Pulmonary artery endothelial cell (primary cell): ENCODE measurements at regions not wholly inside any gene's neighbourhood (a gene's known extent, or its start where the extent isn't known, plus 50 kb on each side); places are given as distances from the start of the nearest gene placed in this dataset.

Experiments used
- DNase-seq: peaks from one replicate; pipeline ENCODE4 v3.0.0-alpha.2; 2011; ENCODE audit warnings: low read depth, low spot score

- no peak for DNase-seq
Observed at GRCh38 chr22:48698618-48699017, 1129.1 kb downstream of the BRD1 start.

- no peak for DNase-seq
Observed at GRCh38 chr22:48697694-48698276, 1129.9 kb downstream of the BRD1 start.

- DNase-seq, result no peak
Observed at GRCh38 chr22:48697223-48697622, 1130.5 kb downstream of the BRD1 start.

GRCh38 chr22:48696371-48696770, 1131.3 kb downstream of the BRD1 start:
- no peak for DNase-seq

GRCh38 chr22:48695731-48696305, 1131.9 kb downstream of the BRD1 start:
- DNase-seq, result no peak

GRCh38 chr22:48695251-48695650, 1132.4 kb downstream of the BRD1 start:
- no peak for DNase-seq

GRCh38 chr22:48694296-48694883, 1133.3 kb downstream of the BRD1 start:
- no peak for DNase-seq

- no peak for DNase-seq
Observed at GRCh38 chr22:48693377-48694135, 1134.1 kb downstream of the BRD1 start.

- DNase-seq, result no peak
Observed at GRCh38 chr22:48692734-48693376, 1134.8 kb downstream of the BRD1 start.

- DNase-seq, result no peak
Observed at GRCh38 chr22:48691431-48691851, 1136.2 kb downstream of the BRD1 start.

GRCh38 chr22:48690583-48691317, 1136.9 kb downstream of the BRD1 start:
- no peak for DNase-seq

- DNase-seq, result no peak
Observed at GRCh38 chr22:48689206-48689605, 1138.5 kb downstream of the BRD1 start.

- DNase-seq, result no peak
Observed at GRCh38 chr22:48688366-48688765, 1139.3 kb downstream of the BRD1 start.

GRCh38 chr22:48687606-48688005, 1140.1 kb downstream of the BRD1 start:
- no peak for DNase-seq

GRCh38 chr22:48686694-48687302, 1140.9 kb downstream of the BRD1 start:
- DNase-seq, result no peak

GRCh38 chr22:48685767-48686166, 1141.9 kb downstream of the BRD1 start:
- DNase-seq, result no peak

GRCh38 chr22:48683640-48684039, 1144.0 kb downstream of the BRD1 start:
- no peak for DNase-seq

- no peak for DNase-seq
Observed at GRCh38 chr22:48682504-48682903, 1145.2 kb downstream of the BRD1 start.

GRCh38 chr22:48680601-48681000, 1147.1 kb downstream of the BRD1 start:
- no peak for DNase-seq

- DNase-seq, result no peak
Observed at GRCh38 chr22:48679656-48680555, 1147.8 kb downstream of the BRD1 start.
